CD14-positive monocyte (primary cell): ENCODE measurements at regions not wholly inside any gene's neighbourhood (a gene's known extent, or its start where the extent isn't known, plus 50 kb on each side); places are given as distances from the start of the nearest gene placed in this dataset.

ENCODE experiments used
- DNase-seq, 3 donors: peaks; one replicate each; pipeline ENCODE4 v3.0.0-alpha.2; 2011 to 2022
- H2AFZ ChIP-seq: 2 replicates; pipeline ENCODE4 v1.6.0; 2012; ENCODE audit warnings: mild to moderate bottlenecking, low read depth, low read length, inconsistent platforms; ENCODE audit not compliant: insufficient read depth, poor library complexity, severe bottlenecking
- H3K27ac ChIP-seq, 2 donors: 1 replicate in 1 of 2; 2 replicates in 1 of 2; pipeline ENCODE4 v1.5.1; 2012 to 2013; ENCODE audit warnings: low read length in 2 of 2, control low read depth in 1 of 2, inconsistent platforms in 1 of 2, low read depth in 1 of 2, mild to moderate bottlenecking in 1 of 2
- H3K27me3 ChIP-seq, 2 donors: one replicate each; pipeline versions ENCODE4 v1.6.0 to v1.6.1; 2011 to 2013; ENCODE audit warnings: low read length in 2 of 2; ENCODE audit not compliant: control insufficient read depth in 2 of 2, insufficient read depth in 2 of 2
- H3K36me3 ChIP-seq, 2 donors: replicated peaks in 1 of 2; 1 replicate in 1 of 2; 2 replicates in 1 of 2; pipeline versions ENCODE4 v1.5.1 to v1.6.1; 2012 to 2013; ENCODE audit warnings: low read length in 2 of 2, control low read depth in 1 of 2, inconsistent platforms in 1 of 2, mild to moderate bottlenecking in 1 of 2; ENCODE audit not compliant: insufficient read depth in 2 of 2, control insufficient read depth in 1 of 2
- H3K4me1 ChIP-seq, 2 donors: 1 replicate in 1 of 2; 2 replicates in 1 of 2; pipeline versions ENCODE4 v1.5.1 to v1.6.1; 2012 to 2013; ENCODE audit warnings: low read length in 2 of 2, control low read depth in 1 of 2, inconsistent platforms in 1 of 2, mild to moderate bottlenecking in 1 of 2, moderate library complexity in 1 of 2; ENCODE audit not compliant: insufficient read depth in 2 of 2, control insufficient read depth in 1 of 2
- H3K4me2 ChIP-seq: replicated peaks from 2 replicates; pipeline ENCODE3; 2012; ENCODE audit warnings: low read length, moderate library complexity, mild to moderate bottlenecking; ENCODE audit not compliant: poor library complexity, severe bottlenecking; ENCODE audit errors: extremely low read depth
- H3K4me3 ChIP-seq, 3 experiments: fragments of 200-600 bp in 1 of 3; sonication (generic) in 1 of 3; replicated peaks in 1 of 3; 1 replicate in 2 of 3; 2 replicates in 1 of 3; pipeline ENCODE4 v1.5.1; 2011 to 2013; ENCODE audit warnings: low read length in 3 of 3, mild to moderate bottlenecking in 3 of 3, control low read depth in 2 of 3, low read depth in 2 of 3, inconsistent platforms in 1 of 3, moderate library complexity in 1 of 3
- H3K79me2 ChIP-seq: 2 replicates; pipeline ENCODE4 v1.6.0; 2012; ENCODE audit warnings: mild to moderate bottlenecking, control low read depth, inconsistent platforms, low read length, moderate library complexity; ENCODE audit not compliant: insufficient read depth
- H3K9ac ChIP-seq: 2 replicates; pipeline ENCODE4 v1.6.0; 2017; ENCODE audit warnings: low read length, mild to moderate bottlenecking; ENCODE audit not compliant: insufficient read depth, poor library complexity, severe bottlenecking
- H3K9me3 ChIP-seq, 2 donors: replicated peaks in 1 of 2; 1 replicate in 1 of 2; 2 replicates in 1 of 2; pipeline versions ENCODE4 v1.5.1 to v1.6.1; 2012 to 2013; ENCODE audit warnings: low read length in 2 of 2, control low read depth in 1 of 2; ENCODE audit not compliant: control insufficient read depth in 1 of 2, insufficient read depth in 1 of 2
- H4K20me1 ChIP-seq: 2 replicates; pipeline ENCODE4 v1.6.0; 2012; ENCODE audit warnings: mild to moderate bottlenecking, low read length, control low read depth, moderate library complexity; ENCODE audit not compliant: insufficient read depth
- H3K27ac Mint-ChIP-seq, 7 donors: one replicate each; pipeline ENCODE4 v1.8.0; 2020; ENCODE audit warnings: mild to moderate bottlenecking in 7 of 7, mixed read lengths in 7 of 7, moderate library complexity in 6 of 7, inconsistent platforms in 2 of 7
- H3K27me3 Mint-ChIP-seq, 3 donors: one replicate each; pipeline ENCODE4 v1.8.0; 2021 to 2022; ENCODE audit warnings: low read depth in 3 of 3, mild to moderate bottlenecking in 3 of 3, mixed read lengths in 3 of 3, moderate library complexity in 3 of 3, inconsistent platforms in 1 of 3
- H3K36me3 Mint-ChIP-seq, 2 donors: one replicate each; pipeline ENCODE4 v1.8.0; 2020; ENCODE audit warnings: mixed read lengths in 2 of 2, inconsistent platforms in 1 of 2, mild to moderate bottlenecking in 1 of 2
- H3K4me1 Mint-ChIP-seq: one replicate; pipeline ENCODE4 v1.8.0; 2020; ENCODE audit warnings: mild to moderate bottlenecking, mixed read lengths
- H3K4me3 Mint-ChIP-seq, 2 donors: one replicate each; pipeline ENCODE4 v1.8.0; 2020; ENCODE audit warnings: mild to moderate bottlenecking in 2 of 2, mixed read lengths in 2 of 2, moderate library complexity in 1 of 2
- H3K9me3 Mint-ChIP-seq, 7 donors: one replicate each; pipeline ENCODE4 v1.8.0; 2020 to 2022; ENCODE audit warnings: mixed read lengths in 7 of 7, mild to moderate bottlenecking in 6 of 7, moderate library complexity in 6 of 7, inconsistent platforms in 2 of 7
- CTCF ChIP-seq: fragments of 200-600 bp; IDR thresholded peaks from one replicate; pipeline ENCODE4 v1.8.0; 2022; ENCODE audit warnings: antibody characterized with exemption, mild to moderate bottlenecking
- WGBS: methylation state at CpG from one replicate; pipeline ENCODE4 v1.1.5; 2013; ENCODE audit warnings: missing lambda C conversion rate; ENCODE audit not compliant: insufficient coverage; 5-methylcytosine and 5-hydroxymethylcytosine counted together
- intact Hi-C, 2 donors: fragments of 100-400 bp; cut with micrococcal nuclease; formaldehyde crosslinking; loops; one replicate each; pipeline versions ENCODE4 v1.15.0 to v1.15.1; 2023

- no peak for DNase-seq
- peaks cover 0 to 4% (median 1%) of the 10 kb centered on the region in 7 donors for H3K9me3 Mint-ChIP-seq
- no peak overlapping the region for H2AFZ ChIP-seq
- no peak for TF ChIP-seq CTCF
- no peaks in the 10 kb centered on the region for H3K4me1 Mint-ChIP-seq
- no peak overlapping the region for H3K9ac ChIP-seq
- no peaks in the 10 kb centered on the region for H3K36me3 Mint-ChIP-seq
- no peaks in the 10 kb centered on the region for H3K79me2 ChIP-seq
- WGBS = 100% methylated on average over 1 of the region's 6 CpGs
- no peaks in the 10 kb centered on the region for H3K9me3 ChIP-seq
- H3K27ac ChIP-seq = no peak overlapping the region
- H3K4me3 ChIP-seq = no peak overlapping the region
- H3K27me3 ChIP-seq = no peaks in the 10 kb centered on the region
- H3K4me1 ChIP-seq = no peaks in the 10 kb centered on the region
- H3K4me3 Mint-ChIP-seq = no peak overlapping the region
- H3K4me2 ChIP-seq = no peak overlapping the region
- H3K27ac Mint-ChIP-seq = no peak overlapping the region
- intact Hi-C loops = no loop called here
- H3K27me3 Mint-ChIP-seq = no peaks in the 10 kb centered on the region
- H3K36me3 ChIP-seq = no peaks in the 10 kb centered on the region
- H4K20me1 ChIP-seq = no peaks in the 10 kb centered on the region
These were observed 472.6 kb downstream of the BCAT1 start for GRCh38 chr12:24476310-24476709.

GRCh38 chr12:24475337-24475736 is 473.6 kb downstream of the BCAT1 start:
- Histone ChIP-seq H3K36me3 (no peaks in the 10 kb centered on the region), H3K4me1 (peaks cover 0 to 2% of the 10 kb centered on the region in 2 donors), H3K4me2 (no peak overlapping the region), H3K4me3 (no peak overlapping the region), H3K79me2 (no peaks in the 10 kb centered on the region), H3K27ac (no peak overlapping the region), H3K9me3 (no peaks in the 10 kb centered on the region), H3K9ac (no peak overlapping the region), H4K20me1 (no peaks in the 10 kb centered on the region), H2AFZ (no peak overlapping the region), H3K27me3 (no peaks in the 10 kb centered on the region)
- WGBS = no CpG with 5 or more reads among the region's 5 CpGs
- no peak overlapping the region for H3K4me3 Mint-ChIP-seq
- H3K4me1 Mint-ChIP-seq = peaks cover 1% of the 10 kb centered on the region
- no peaks in the 10 kb centered on the region for H3K27me3 Mint-ChIP-seq
- H3K27ac Mint-ChIP-seq = no peak overlapping the region
- peaks cover 0 to 4% (median 1%) of the 10 kb centered on the region in 7 donors for H3K9me3 Mint-ChIP-seq
- DNase-seq = no peak
- H3K36me3 Mint-ChIP-seq = no peaks in the 10 kb centered on the region
- no peak for TF ChIP-seq CTCF
- intact Hi-C loops = no loop called here
